Mesendoderm (in vitro differentiated cells): ENCODE measurements at regions not wholly inside any gene's neighbourhood (a gene's known extent, or its start where the extent isn't known, plus 50 kb on each side); places are given as distances from the start of the nearest gene placed in this dataset.

Experiments used
- DNase-seq: peaks from one replicate; pipeline ENCODE4 v3.0.0; 2013
- H2AK5ac ChIP-seq: 2 replicates; pipeline ENCODE4 v1.6.1; 2013; ENCODE audit warnings: low read length, inconsistent platforms
- H2BK120ac ChIP-seq: 2 replicates; pipeline ENCODE4 v1.6.1; 2013; ENCODE audit warnings: low read depth, mild to moderate bottlenecking, low read length, moderate library complexity, mixed read lengths
- H2BK15ac ChIP-seq: replicated peaks from 2 replicates; pipeline ENCODE4 v1.6.1; 2013; ENCODE audit warnings: low read depth, mild to moderate bottlenecking, moderate library complexity
- H2BK5ac ChIP-seq: 2 replicates; pipeline ENCODE4 v1.6.1; 2013; ENCODE audit warnings: low read length, inconsistent platforms
- H3K18ac ChIP-seq: 2 replicates; pipeline ENCODE4 v1.6.1; 2013; ENCODE audit warnings: mild to moderate bottlenecking, low read length, mixed read lengths
- H3K23ac ChIP-seq: one replicate; pipeline ENCODE4 v1.6.1; 2013; ENCODE audit warnings: low read length
- H3K27ac ChIP-seq: 2 replicates; pipeline ENCODE4 v1.5.1; 2013; ENCODE audit warnings: low read depth, mild to moderate bottlenecking, inconsistent platforms, low read length, moderate library complexity
- H3K27me3 ChIP-seq: 2 replicates; pipeline ENCODE4 v1.6.1; 2013; ENCODE audit warnings: low read length, control low read depth, mild to moderate bottlenecking, inconsistent platforms; ENCODE audit not compliant: insufficient read depth, poor library complexity
- H3K36me3 ChIP-seq: 2 replicates; pipeline ENCODE4 v1.6.1; 2013; ENCODE audit warnings: low read length, inconsistent platforms; ENCODE audit not compliant: control insufficient read depth, insufficient read depth
- H3K4ac ChIP-seq: one replicate; pipeline ENCODE4 v1.6.1; 2013; ENCODE audit warnings: low read depth, mild to moderate bottlenecking, low read length, moderate library complexity
- H3K4me1 ChIP-seq: 2 replicates; pipeline ENCODE4 v1.6.1; 2013; ENCODE audit warnings: low read depth, low read length, inconsistent platforms; ENCODE audit not compliant: control insufficient read depth
- H3K4me2 ChIP-seq: 2 replicates; pipeline ENCODE4 v1.6.1; 2013; ENCODE audit warnings: low read length
- H3K4me3 ChIP-seq: 2 replicates; pipeline ENCODE4 v1.5.1; 2013; ENCODE audit warnings: mild to moderate bottlenecking, low read length
- H3K56ac ChIP-seq: one replicate; pipeline ENCODE4 v1.6.1; 2013; ENCODE audit warnings: low read length
- H3K79me1 ChIP-seq: 2 replicates; pipeline ENCODE4 v1.6.1; 2013; ENCODE audit warnings: low read length, inconsistent platforms
- H3K79me2 ChIP-seq: 2 replicates; pipeline ENCODE4 v1.6.1; 2013; ENCODE audit warnings: mild to moderate bottlenecking, low read length; ENCODE audit not compliant: control insufficient read depth, insufficient read depth
- H3K9ac ChIP-seq: 2 replicates; pipeline ENCODE4 v1.6.1; 2013; ENCODE audit warnings: low read length, inconsistent platforms
- H4K5ac ChIP-seq: one replicate; pipeline ENCODE4 v1.6.1; 2013; ENCODE audit warnings: low read length
- H4K8ac ChIP-seq: one replicate; pipeline ENCODE4 v1.6.1; 2013; ENCODE audit warnings: low read depth, mild to moderate bottlenecking, control low read depth, low read length, moderate library complexity
- WGBS: extraction: QIAGEN DNeasy Blood & Tissue Kit; methylation state at CpG from one replicate; pipeline ENCODE4 v1.1.7; 2013; ENCODE audit warnings: low lambda C conversion rate, missing lambda C conversion rate; ENCODE audit not compliant: insufficient coverage; ENCODE audit errors: extremely low coverage; 5-methylcytosine and 5-hydroxymethylcytosine counted together

DNA sequence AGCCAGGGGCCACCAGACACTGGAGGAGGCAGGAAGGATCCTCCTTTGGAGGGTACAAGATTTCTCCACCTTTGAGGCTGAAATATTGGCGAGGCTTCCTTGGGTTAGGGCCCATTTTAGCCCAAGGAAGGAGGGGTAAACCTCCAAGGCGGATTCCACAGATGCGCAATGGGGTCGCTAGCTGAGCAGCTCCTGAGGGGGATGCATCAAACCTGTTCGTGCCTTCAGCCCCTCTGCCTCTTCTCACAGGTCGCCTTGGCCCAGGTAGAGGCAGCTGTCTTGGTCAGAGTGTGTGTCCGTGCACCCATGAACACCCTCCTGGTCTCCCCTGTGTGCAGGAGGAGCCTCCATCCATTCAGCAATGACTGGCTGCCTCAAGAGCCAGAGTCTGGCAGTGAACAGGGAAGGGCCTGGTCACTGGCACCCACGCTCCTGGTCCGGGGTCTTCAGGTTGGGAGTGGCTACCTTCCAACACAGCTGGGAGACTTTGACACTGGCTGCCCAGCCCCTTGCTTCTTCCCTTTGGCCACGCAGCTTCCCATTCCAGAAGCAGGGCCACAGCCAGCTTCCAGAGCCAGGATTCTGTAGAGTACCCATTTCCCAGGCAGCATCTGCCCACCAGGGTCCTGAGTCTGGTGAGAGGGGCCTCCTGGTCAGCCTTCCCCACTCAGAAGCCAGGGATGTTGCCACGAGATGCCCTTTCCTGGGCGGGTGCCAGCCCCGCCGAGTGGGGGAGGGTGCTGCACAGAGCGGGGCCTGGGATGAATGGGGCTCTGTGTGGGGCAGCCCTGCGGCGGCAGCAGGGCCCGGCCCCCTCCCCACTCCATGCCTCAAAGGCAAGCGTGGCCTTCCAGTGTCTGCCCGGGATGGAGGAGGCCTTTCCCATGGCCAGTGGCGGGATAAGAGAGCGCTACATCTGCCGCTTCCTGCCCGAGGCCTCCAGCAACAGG is 95.8 kb upstream of the GPC1 start:
- no peaks in the 10 kb centered on the region for H3K27me3 ChIP-seq
- no peak overlapping the region for H4K5ac ChIP-seq
- no peak overlapping the region for H3K27ac ChIP-seq
- WGBS: no CpG with 5 or more reads among the region's 24 CpGs
- no peak overlapping the region for H3K4me3 ChIP-seq
- H3K36me3 ChIP-seq: no peaks in the 10 kb centered on the region
- H2BK5ac ChIP-seq: no peak overlapping the region
- no peak overlapping the region for H3K56ac ChIP-seq
- H2BK120ac ChIP-seq: no peak overlapping the region
- no peak for DNase-seq
- no peak overlapping the region for H3K4me2 ChIP-seq
- no peaks in the 10 kb centered on the region for H3K79me1 ChIP-seq
- no peak overlapping the region for H3K23ac ChIP-seq
- no peak overlapping the region for H3K9ac ChIP-seq
- no peaks in the 10 kb centered on the region for H3K79me2 ChIP-seq
- H4K8ac ChIP-seq: no peak overlapping the region
- H3K18ac ChIP-seq: no peak overlapping the region
- no peak overlapping the region for H2AK5ac ChIP-seq
- no peak overlapping the region for H2BK15ac ChIP-seq
- H3K4me1 ChIP-seq: no peaks in the 10 kb centered on the region
- H3K4ac ChIP-seq: no peak overlapping the region

DNA sequence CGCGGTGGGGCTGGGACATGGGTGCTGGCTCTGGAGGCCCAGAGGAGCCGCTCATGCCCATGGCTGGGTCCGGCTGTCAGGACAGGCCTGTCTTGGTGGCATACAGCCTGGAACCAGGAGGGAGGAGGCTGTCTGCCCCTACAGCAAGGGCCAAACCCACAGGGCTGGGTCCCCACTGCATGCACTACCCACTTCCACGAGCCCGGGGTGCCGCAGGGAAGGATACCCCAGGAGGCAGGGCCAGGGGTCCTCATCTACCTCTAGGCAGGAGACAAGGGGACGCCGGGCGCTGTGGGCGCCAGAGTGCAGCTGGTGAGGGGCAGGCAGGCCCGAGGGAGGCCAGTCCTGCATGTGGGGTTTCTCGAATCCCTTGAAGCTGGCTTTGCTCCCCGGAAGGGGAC is 95.1 kb upstream of the GPC1 start:
- Histone ChIP-seq H2BK5ac (no peak overlapping the region), H4K5ac (no peak overlapping the region), H3K18ac (no peak overlapping the region), H3K27me3 (no peaks in the 10 kb centered on the region), H3K4me3 (no peak overlapping the region), H3K9ac (no peak overlapping the region), H3K27ac (no peak overlapping the region), H3K56ac (no peak overlapping the region), H2BK15ac (no peak overlapping the region), H3K4me1 (no peaks in the 10 kb centered on the region), H2BK120ac (no peak overlapping the region), H3K4ac (no peak overlapping the region), H3K23ac (no peak overlapping the region), H3K79me2 (no peaks in the 10 kb centered on the region), H3K4me2 (no peak overlapping the region), H2AK5ac (no peak overlapping the region), H3K79me1 (no peaks in the 10 kb centered on the region), H4K8ac (no peak overlapping the region), H3K36me3 (no peaks in the 10 kb centered on the region)
- no peak for DNase-seq
- WGBS: no CpG with 5 or more reads among the region's 14 CpGs

DNA sequence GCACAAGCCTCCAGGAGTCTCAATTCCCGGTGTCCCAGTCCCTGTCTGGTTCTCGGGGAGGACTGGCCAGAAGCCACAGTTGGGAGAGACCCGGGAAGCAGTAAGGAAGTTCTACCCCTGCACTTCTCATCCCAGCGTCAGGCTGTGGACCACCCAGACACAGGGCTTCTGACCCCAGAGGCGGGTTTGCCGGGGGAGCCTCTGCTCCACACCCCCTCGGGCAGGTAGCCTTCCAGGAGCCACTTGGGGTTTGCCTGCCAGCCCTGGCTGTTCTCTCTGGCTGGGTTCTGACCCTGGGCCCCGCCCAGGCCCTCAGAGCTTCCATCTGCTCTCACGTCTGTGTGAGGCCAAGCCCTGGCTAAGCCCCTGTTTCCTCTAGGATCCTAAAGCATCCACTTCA is 94.4 kb upstream of the GPC1 start:
- Histone ChIP-seq H3K27me3 (no peaks in the 10 kb centered on the region), H3K56ac (no peak overlapping the region), H3K79me1 (no peaks in the 10 kb centered on the region), H2BK120ac (no peak overlapping the region), H2AK5ac (no peak overlapping the region), H3K23ac (no peak overlapping the region), H3K4ac (no peak overlapping the region), H4K8ac (no peak overlapping the region), H3K79me2 (no peaks in the 10 kb centered on the region), H2BK15ac (no peak overlapping the region), H3K9ac (no peak overlapping the region), H3K4me2 (no peak overlapping the region), H3K4me1 (no peaks in the 10 kb centered on the region), H2BK5ac (no peak overlapping the region), H3K18ac (no peak overlapping the region), H3K4me3 (no peak overlapping the region), H3K36me3 (no peaks in the 10 kb centered on the region), H3K27ac (no peak overlapping the region), H4K5ac (no peak overlapping the region)
- DNase-seq: no peak
- no CpG with 5 or more reads among the region's 9 CpGs for WGBS

DNA sequence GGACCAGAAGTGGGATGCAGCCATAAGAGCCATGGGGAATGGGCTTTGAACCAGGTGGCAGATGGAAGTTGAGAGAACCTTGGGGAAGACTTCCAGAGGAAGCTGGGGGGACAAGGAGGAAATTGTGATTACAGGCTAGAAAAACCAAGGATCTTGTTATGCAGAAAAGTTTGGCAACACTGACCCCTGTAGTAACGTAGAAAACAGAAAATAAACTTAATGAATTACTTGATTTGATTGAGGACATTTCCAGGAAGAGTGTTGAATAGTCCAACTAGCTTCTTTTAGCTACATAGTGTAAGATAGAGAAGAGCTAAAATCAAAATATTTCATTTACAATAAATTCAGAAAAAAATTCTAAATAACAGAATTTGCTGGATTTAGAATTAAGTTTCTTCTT is 91.9 kb upstream of the GPC1 start:
- no peak overlapping the region for H2AK5ac ChIP-seq
- no peak overlapping the region for H4K5ac ChIP-seq
- DNase-seq: no peak
- no peak overlapping the region for H3K9ac ChIP-seq
- no peak overlapping the region for H4K8ac ChIP-seq
- no peak overlapping the region for H3K23ac ChIP-seq
- no peak overlapping the region for H3K4me3 ChIP-seq
- no peak overlapping the region for H3K27ac ChIP-seq
- H3K4ac ChIP-seq: no peak overlapping the region
- no peaks in the 10 kb centered on the region for H3K79me2 ChIP-seq
- no peaks in the 10 kb centered on the region for H3K4me1 ChIP-seq
- H3K4me2 ChIP-seq: no peak overlapping the region
- H3K36me3 ChIP-seq: no peaks in the 10 kb centered on the region
- no peaks in the 10 kb centered on the region for H3K79me1 ChIP-seq
- no peak overlapping the region for H2BK5ac ChIP-seq
- no peak overlapping the region for H2BK15ac ChIP-seq
- no CpG with 5 or more reads among the region's 1 CpG for WGBS
- no peaks in the 10 kb centered on the region for H3K27me3 ChIP-seq
- no peak overlapping the region for H3K56ac ChIP-seq
- no peak overlapping the region for H3K18ac ChIP-seq
- no peak overlapping the region for H2BK120ac ChIP-seq

DNA sequence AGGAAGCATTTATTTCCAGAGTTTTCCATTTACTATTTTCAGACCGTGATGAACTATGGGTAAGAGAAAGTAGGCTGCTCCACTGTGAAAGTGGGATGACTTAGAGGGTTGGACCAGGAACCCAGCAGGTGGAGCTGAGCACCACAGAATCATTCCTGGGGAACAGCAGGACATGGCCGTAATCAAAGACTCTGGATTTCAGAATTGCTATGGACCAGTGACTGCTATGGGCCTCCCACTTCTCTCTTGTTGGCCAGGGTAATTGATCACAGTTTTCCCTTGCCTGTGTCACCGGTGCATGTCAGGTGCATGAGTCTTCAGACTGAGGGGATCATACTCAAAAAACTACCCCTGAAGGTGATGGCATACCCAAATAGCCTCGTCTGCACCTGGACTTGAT is 90.6 kb upstream of the GPC1 start:
- Histone ChIP-seq H3K4me1 (no peaks in the 10 kb centered on the region), H3K79me2 (no peaks in the 10 kb centered on the region), H3K27me3 (no peaks in the 10 kb centered on the region), H2BK120ac (no peak overlapping the region), H2AK5ac (no peak overlapping the region), H4K5ac (no peak overlapping the region), H3K27ac (no peak overlapping the region), H3K79me1 (no peaks in the 10 kb centered on the region), H3K9ac (no peak overlapping the region), H4K8ac (no peak overlapping the region), H3K36me3 (no peaks in the 10 kb centered on the region), H2BK15ac (no peak overlapping the region), H3K18ac (no peak overlapping the region), H3K4me2 (no peak overlapping the region), H3K4me3 (no peak overlapping the region), H3K4ac (no peak overlapping the region), H3K56ac (no peak overlapping the region), H3K23ac (no peak overlapping the region), H2BK5ac (no peak overlapping the region)
- DNase-seq: no peak
- WGBS: no CpG with 5 or more reads among the region's 4 CpGs
